Endothelial cell of umbilical vein (primary cell): ENCODE measurements at regions not wholly inside any gene's neighbourhood (a gene's known extent, or its start where the extent isn't known, plus 50 kb on each side); places are given as distances from the start of the nearest gene placed in this dataset.

ENCODE experiments used
- BruUV-seq: library from RNA; stranded (reverse); fragments of 400-500 nt; replicated peaks from 2 replicates; lab custom pipeline; 2021; lab: Mats Ljungman, UMichigan
- CTCF ChIA-PET: fragments of 300-600, 350-600 bp; sonication (Branson Sonifier 250); formaldehyde crosslinking; loops from one replicate; lab custom pipeline; 2021; ENCODE audit warnings: antibody characterized with exemption, inconsistent platforms; lab: Charles Lee
- POLR2A ChIA-PET: fragments of 300-600, 350-600 bp; sonication (Branson Sonifier 250); formaldehyde crosslinking; loops from one replicate; lab custom pipeline; 2021; ENCODE audit warnings: antibody characterized with exemption, inconsistent platforms; lab: Charles Lee
- DNase-seq: peaks from one replicate; pipeline ENCODE4 v3.0.0-alpha.2; 2011; ENCODE audit warnings: low read depth, low spot score
- FAIRE-seq: peaks from 2 replicates; lab custom pipeline; 2011; peaks lifted over from hg19 to GRCh38; lab: Jason Lieb, UNC
- H2AFZ ChIP-seq: 2 replicates; pipeline ENCODE4 v1.6.0; 2012; ENCODE audit warnings: low read depth, low read length, control low read depth, inconsistent platforms
- H3K27ac ChIP-seq: 2 replicates; pipeline ENCODE4 v1.5.1; 2011; ENCODE audit warnings: low read depth, mild to moderate bottlenecking, control low read depth, low read length, moderate library complexity; ENCODE audit not compliant: insufficient read depth
- H3K27me3 ChIP-seq, 2 experiments: 2 replicates each; pipeline versions ENCODE4 v1.6.0 to v1.6.1; 2011; ENCODE audit warnings: low read length in 2 of 2, mixed read lengths in 1 of 2; ENCODE audit not compliant: control insufficient read depth in 2 of 2, insufficient read depth in 2 of 2
- H3K36me3 ChIP-seq, 2 experiments: 2 replicates in 1 of 2; 3 replicates in 1 of 2; pipeline ENCODE4 v1.5.1; 2011; ENCODE audit warnings: low read length in 2 of 2, mild to moderate bottlenecking in 1 of 2, moderate library complexity in 1 of 2; ENCODE audit not compliant: control insufficient read depth in 2 of 2, insufficient read depth in 2 of 2; ENCODE audit errors: extremely low read depth in 1 of 2
- H3K4me1 ChIP-seq: 3 replicates; pipeline ENCODE4 v1.5.1; 2011; ENCODE audit warnings: mild to moderate bottlenecking, low read length; ENCODE audit not compliant: control insufficient read depth, insufficient read depth; ENCODE audit errors: extremely low read depth
- H3K4me2 ChIP-seq: 2 replicates; pipeline ENCODE4 v1.6.1; 2011; ENCODE audit warnings: low read length, control low read depth, mixed read lengths; ENCODE audit not compliant: insufficient read depth
- H3K4me3 ChIP-seq, 3 experiments: fragments of 200-600 bp in 1 of 3; sonication (generic), shearing (Covaris generic) in 1 of 3; replicated peaks in 1 of 3; 2 replicates each; pipeline ENCODE4 v1.5.1; 2011 to 2016; ENCODE audit warnings: control low read depth in 3 of 3, low read length in 3 of 3, mild to moderate bottlenecking in 2 of 3, inconsistent platforms in 1 of 3, low read depth in 1 of 3, moderate library complexity in 1 of 3; ENCODE audit not compliant: insufficient read depth in 1 of 3
- H3K79me2 ChIP-seq: 2 replicates; pipeline ENCODE4 v1.6.0; 2012; ENCODE audit warnings: low read length, inconsistent platforms; ENCODE audit not compliant: control insufficient read depth, insufficient read depth
- H3K9ac ChIP-seq: replicated peaks from 2 replicates; pipeline ENCODE3; 2011; ENCODE audit warnings: low read length, control low read depth; ENCODE audit not compliant: insufficient read depth; ENCODE audit errors: extremely low read depth
- H3K9me1 ChIP-seq: replicated peaks from 3 replicates; pipeline ENCODE4 v1.6.0; 2011; ENCODE audit warnings: mild to moderate bottlenecking, low read length; ENCODE audit not compliant: control insufficient read depth, insufficient read depth; ENCODE audit errors: extremely low read depth
- H3K9me3 ChIP-seq: replicated peaks from 2 replicates; pipeline ENCODE4 v1.5.1; 2012; ENCODE audit warnings: low read length, inconsistent platforms; ENCODE audit not compliant: control insufficient read depth, insufficient read depth
- H4K20me1 ChIP-seq: replicated peaks from 2 replicates; pipeline ENCODE3; 2011; ENCODE audit warnings: mild to moderate bottlenecking, low read length; ENCODE audit not compliant: control insufficient read depth, insufficient read depth; ENCODE audit errors: extremely low read depth
- EZH2 ChIP-seq: IDR thresholded peaks from 2 replicates; pipeline ENCODE4 v1.6.1; 2012; ENCODE audit warnings: borderline replicate concordance, low read depth, mild to moderate bottlenecking, moderate library complexity, low read length, inconsistent platforms; ENCODE audit not compliant: severe bottlenecking
- FOS ChIP-seq: IDR thresholded peaks from 2 replicates; pipeline ENCODE4 v1.6.1; 2011; ENCODE audit warnings: mild to moderate bottlenecking, low read length, moderate library complexity, borderline replicate concordance; ENCODE audit not compliant: insufficient read depth
- GATA2 ChIP-seq: IDR thresholded peaks from 2 replicates; pipeline ENCODE4 v1.7.0; 2011; ENCODE audit warnings: low read depth, mild to moderate bottlenecking, moderate library complexity, mixed read lengths, low read length; ENCODE audit not compliant: insufficient read length, insufficient read depth
- JUN ChIP-seq: IDR thresholded peaks from 2 replicates; pipeline ENCODE4 v1.6.1; 2011; ENCODE audit warnings: borderline replicate concordance, low read depth; ENCODE audit not compliant: insufficient read length, insufficient read depth
- MYC ChIP-seq: IDR thresholded peaks from one replicate; pipeline ENCODE4 v1.6.1; 2011; ENCODE audit warnings: mild to moderate bottlenecking, low read depth, low read length
- POLR2A ChIP-seq: IDR thresholded peaks from 2 replicates; pipeline ENCODE4 v1.6.1; 2012; ENCODE audit warnings: low read depth, mild to moderate bottlenecking, control low read depth, low read length
- POLR2AphosphoS5 ChIP-seq: IDR thresholded peaks from 2 replicates; pipeline ENCODE4 v1.6.1; 2012; ENCODE audit warnings: low read depth, mild to moderate bottlenecking, control low read depth, low read length, moderate library complexity; ENCODE audit not compliant: insufficient read depth
- dilution Hi-C: fragments of 300-500 bp; cut with MboI; formaldehyde crosslinking; loops from one replicate; pipeline ENCODE4 v1.15.0; 2019; ENCODE audit warnings: low sequenced_read_pairs; ENCODE audit not compliant: extremely low pct_ligation_motif_present
- intact Hi-C: fragments of 100-400 bp; cut with micrococcal nuclease; formaldehyde crosslinking; loops from one replicate; pipeline ENCODE4 v1.10.0; 2022
- TF ChIP-seq, protein P1 (sequence below), 2 donors: IDR thresholded peaks; 1 replicate in 1 of 2; 2 replicates in 1 of 2; pipeline ENCODE4 v1.5.1; 2011; ENCODE audit warnings: low read length in 2 of 2, mild to moderate bottlenecking in 2 of 2, moderate library complexity in 2 of 2, control low read depth in 1 of 2, inconsistent platforms in 1 of 2, low read depth in 1 of 2; ENCODE audit not compliant: insufficient read depth in 1 of 2; ENCODE audit errors: extremely low read depth in 1 of 2
- TF ChIP-seq, protein P2 (sequence below): IDR thresholded peaks from 2 replicates; pipeline ENCODE4 v1.6.1; 2011; ENCODE audit not compliant: insufficient read depth, insufficient read length

DNA sequence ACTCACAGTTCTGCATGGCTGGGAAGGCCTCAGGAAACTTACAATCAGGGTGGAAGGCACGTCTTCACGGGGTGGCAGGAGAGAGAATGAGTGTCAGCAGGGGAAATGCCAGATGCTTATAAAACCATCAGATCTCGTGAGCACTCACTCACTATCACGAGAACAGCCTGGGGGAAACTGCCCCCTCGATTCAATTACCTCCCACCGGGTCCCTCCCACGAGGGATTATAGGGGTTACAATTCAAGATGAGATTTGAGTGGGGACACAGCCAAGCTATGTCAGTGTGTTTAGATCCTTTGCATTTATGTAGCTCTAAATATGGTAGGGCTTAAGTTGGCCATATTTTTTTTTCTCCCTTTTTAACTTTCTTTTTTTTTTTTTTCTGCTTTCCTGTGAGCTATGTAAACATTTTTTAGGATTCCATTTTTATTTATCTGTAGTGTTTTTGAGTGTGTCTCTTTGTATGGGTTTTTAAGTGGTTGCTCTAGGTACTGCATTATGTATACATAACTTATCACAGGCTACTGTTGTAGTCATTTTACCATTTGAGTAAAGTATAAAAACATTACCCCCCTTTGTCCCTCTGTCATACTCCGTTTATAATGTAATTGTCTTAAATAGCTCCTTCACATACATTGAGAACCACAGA lies 79.0 kb downstream of the ADRA2C start:
- H3K79me2 ChIP-seq, result no peaks in the 10 kb centered on the region
- H4K20me1 ChIP-seq, result no peaks in the 10 kb centered on the region
- DNase-seq (no peak), FAIRE-seq (no peak)
- no peak overlapping the region for H2AFZ ChIP-seq
- no peaks in the 10 kb centered on the region for H3K4me1 ChIP-seq
- no peak overlapping the region for H3K27ac ChIP-seq
- dilution Hi-C loops, result no loop called here
- intact Hi-C loops, result no loop called here
- no peaks in the 10 kb centered on the region for H3K36me3 ChIP-seq
- H3K9me3 ChIP-seq, result no peaks in the 10 kb centered on the region
- no peaks in the 10 kb centered on the region for H3K9me1 ChIP-seq
- ChIA-PET CTCF (no interaction called here), POLR2A (no interaction called here)
- H3K27me3 ChIP-seq, result peaks cover 0 to 3% of the 10 kb centered on the region in 2 experiments
- H3K4me3 ChIP-seq, result no peak overlapping the region
- TF ChIP-seq FOS (no peak), POLR2AphosphoS5 (no peak), MYC (no peak), POLR2A (no peak), JUN (no peak), EZH2 (no peak), GATA2 (no peak)
- TF ChIP-seq, protein P1, sequence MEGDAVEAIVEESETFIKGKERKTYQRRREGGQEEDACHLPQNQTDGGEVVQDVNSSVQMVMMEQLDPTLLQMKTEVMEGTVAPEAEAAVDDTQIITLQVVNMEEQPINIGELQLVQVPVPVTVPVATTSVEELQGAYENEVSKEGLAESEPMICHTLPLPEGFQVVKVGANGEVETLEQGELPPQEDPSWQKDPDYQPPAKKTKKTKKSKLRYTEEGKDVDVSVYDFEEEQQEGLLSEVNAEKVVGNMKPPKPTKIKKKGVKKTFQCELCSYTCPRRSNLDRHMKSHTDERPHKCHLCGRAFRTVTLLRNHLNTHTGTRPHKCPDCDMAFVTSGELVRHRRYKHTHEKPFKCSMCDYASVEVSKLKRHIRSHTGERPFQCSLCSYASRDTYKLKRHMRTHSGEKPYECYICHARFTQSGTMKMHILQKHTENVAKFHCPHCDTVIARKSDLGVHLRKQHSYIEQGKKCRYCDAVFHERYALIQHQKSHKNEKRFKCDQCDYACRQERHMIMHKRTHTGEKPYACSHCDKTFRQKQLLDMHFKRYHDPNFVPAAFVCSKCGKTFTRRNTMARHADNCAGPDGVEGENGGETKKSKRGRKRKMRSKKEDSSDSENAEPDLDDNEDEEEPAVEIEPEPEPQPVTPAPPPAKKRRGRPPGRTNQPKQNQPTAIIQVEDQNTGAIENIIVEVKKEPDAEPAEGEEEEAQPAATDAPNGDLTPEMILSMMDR (IDR thresholded peaks at IDR 0.05; ENCODE audit: extremely low read depth in 1 of 2, insufficient read depth in 1 of 2, low read depth in 1 of 2, low read length in 2 of 2), result no peak
- TF ChIP-seq, protein P2, sequence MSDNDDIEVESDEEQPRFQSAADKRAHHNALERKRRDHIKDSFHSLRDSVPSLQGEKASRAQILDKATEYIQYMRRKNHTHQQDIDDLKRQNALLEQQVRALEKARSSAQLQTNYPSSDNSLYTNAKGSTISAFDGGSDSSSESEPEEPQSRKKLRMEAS, result no peak
- no TSS peak for BruUV-seq
- no peak overlapping the region for H3K9ac ChIP-seq
- H3K4me2 ChIP-seq, result no peak overlapping the region
